RPMI7951 (cell line): ENCODE measurements at regions not wholly inside any gene's neighbourhood (a gene's known extent, or its start where the extent isn't known, plus 50 kb on each side); places are given as distances from the start of the nearest gene placed in this dataset.
A peak's percentile ranks its signal among the peaks of the same experiment; 100 is the strongest.

ENCODE experiments used
- DNase-seq: peaks from one replicate; pipeline ENCODE4 v3.0.0-alpha.2; 2012; ENCODE audit warnings: low read depth

DNA sequence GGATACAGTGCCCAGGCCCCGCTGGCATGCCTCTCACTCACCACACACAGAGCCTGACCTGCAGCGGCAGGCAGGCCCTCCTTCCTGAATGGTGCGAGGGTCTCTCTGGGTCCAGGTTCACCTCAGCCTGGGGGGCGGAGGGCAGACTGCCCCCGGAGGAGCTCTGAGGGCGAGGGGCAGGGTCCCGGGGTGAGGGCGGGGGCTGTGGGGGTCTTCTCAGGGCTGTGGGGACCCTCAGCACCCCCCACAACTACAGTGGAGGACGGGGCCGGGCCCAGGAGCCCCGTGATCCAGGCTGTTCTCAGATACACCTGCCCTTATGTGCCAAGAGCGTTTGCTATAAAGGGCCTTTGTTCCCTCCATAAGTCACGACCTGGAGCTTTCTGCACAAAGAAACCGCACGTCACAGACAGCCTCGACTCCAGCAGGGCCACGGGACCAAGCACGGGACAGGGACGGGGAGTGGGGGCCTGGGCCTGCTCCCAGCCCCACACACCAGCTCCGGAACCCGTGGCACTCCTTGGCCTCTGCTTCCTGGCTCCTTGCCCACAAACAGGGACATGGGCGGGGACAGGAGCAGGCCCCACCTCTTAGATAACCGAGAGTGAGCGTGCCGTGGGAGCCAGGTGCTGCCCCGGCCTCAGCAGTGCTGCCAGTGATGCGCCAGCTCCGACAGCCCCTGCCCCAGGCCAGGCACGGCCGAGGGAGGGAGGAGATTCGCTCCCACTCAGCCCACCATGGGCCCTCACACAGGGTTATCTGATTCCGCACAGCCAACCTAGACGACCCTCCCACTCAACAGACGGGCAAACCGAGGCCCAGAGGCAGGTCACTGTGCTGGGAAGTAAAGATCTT is 101.9 kb downstream of the RFLNA start:
- no peak for DNase-seq

DNA sequence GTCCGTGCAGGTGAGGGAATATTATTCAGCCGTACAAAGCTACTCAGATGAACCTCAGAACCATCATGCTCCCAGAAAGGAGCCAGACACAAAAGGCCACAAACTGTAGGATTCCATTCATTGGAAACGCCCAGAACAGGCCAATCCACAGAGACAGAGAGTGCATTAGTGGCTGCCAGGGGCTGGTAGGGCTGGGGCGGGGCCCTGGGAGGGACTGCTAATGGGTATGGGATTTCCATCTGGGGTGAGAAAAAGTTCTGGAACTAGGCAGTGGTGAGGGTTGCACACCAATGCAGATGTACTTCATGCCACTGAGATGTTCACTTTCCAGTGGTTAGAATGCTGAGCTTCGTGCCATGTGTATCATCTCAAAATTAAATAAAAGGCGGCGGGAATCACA is 101.1 kb downstream of the RFLNA start:
- no peak for DNase-seq

DNA sequence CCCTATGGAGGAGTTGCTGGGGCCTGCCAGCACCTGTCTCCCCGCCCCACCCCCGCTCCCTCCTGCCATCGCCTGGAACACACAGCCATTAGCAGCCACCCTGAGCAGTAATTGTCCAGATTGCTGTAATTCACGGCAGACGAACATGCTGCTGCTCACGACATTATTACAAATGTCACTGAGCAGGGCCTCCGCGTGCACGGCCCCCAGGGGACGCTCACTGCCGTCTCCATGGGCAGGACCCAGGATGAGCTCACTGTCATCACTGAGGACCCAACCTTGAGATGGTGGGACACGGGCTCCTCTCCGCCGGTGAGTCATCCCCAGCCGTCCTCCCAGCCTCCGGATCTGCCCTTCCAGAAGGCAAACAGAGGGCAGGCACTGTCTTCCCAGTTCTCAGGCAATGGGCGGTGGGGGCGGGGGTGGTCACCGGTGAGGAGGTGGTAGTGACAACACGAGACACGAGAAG is 100.4 kb downstream of the RFLNA start:
- DNase-seq = peak; percentile 48

DNA sequence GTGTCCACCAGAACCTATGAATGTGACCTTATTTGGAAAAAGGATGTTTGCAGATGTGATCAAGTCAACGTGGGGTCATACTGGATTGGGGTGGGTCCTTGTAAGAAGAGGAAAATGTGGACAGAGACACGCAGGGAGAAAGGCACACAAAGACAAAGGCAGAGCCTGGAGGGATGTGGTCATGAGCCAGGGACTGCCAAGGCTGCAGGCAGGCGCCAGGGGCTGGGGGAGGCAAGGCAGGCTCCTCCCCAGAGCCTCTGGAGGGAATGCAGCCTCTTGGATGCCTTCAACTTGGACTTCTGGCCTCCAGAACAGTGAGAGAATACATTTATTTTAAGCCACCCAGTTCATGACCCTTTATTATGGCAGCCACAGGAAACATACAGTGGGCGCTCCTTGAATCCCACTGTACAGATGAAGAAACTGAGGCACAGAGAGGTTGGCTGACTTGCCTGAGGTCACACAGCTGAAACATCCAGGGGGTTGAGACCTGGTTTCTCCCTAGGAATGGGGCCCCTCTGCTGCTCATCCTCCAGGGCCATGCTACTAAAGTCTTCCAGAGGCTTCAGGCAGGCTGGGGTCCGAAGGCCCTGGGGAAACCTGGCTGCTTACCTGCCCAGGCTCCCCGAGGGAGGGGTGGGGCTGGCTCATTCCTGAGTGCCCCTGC is 99.7 kb downstream of the RFLNA start:
- DNase-seq = peak; percentile 37

DNA sequence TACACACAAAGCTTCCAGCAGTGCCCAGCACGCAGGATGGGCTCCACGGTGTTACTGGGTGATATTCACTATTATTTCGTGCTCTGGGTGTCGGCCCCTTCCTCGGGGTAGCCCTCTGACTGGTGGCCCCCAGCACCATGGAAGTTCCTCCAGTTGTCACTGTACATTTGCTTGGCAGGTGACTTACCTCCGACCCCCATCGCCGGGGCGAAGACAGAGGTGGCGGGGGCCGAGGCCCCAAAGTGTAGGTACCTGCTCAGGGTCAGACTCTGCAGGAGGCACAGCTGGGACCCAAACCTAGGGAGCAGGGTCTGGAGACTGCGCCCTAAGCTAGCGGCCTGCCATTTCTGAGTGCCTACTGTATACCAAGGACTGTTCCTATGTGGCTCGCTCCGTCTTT is 98.9 kb downstream of the RFLNA start:
- no peak for DNase-seq

DNA sequence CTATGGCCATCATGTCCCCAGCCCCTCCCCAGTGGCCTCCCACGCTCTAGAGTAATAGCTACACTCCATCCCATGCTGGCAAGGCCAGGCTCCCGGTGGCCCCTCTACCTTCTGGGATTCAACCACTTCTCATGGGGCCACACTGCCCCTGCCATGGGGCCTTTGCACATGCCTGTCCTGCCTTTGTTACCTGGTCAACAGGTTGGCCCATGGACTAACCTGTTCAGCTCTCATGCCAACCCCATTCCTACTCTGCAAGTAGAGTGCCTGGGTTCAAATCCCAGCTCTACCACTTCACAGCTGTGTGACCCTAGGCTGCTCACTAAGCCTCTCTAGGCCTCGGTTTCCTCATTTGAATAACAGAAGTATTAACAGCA is 98.5 kb downstream of the RFLNA start:
- DNase-seq = no peak

DNA sequence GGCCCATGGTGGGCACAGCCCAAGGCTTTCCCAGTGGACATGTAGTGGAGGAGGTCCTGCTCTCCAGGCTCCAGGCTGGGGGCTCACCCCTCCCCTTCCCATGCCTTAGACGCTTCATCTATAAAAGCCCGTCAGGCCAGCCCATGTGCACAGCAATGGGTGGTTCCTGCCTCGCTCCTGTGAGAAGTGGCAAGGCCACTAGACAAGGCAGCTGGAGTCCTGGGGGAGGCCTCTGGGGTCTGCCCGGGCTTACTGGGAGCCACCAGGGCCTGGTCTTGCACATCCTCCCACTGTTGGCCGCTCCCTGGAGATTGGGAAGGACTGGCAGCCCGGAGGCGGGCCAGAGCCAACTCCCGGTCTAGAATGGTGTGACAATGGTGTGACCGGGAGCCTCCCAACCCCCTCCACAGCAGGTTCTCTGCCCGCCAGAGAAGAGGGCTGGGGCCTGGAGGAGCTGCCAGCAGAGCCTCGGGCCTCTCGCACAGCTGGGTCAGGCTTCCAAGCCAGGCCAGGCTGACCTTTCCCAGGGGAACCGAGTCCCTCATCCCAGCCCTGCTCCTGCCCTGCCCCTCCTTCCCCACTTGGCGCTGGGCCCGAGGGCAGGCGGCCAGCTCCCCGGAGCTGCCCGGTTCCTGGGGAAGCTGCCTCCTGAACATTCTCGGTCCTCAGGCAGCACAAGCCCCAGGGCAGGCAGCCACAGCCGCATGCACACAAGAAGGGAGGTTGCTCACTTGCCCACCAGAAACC is 97.9 kb downstream of the RFLNA start:
- peak; percentile 96 for DNase-seq

DNA sequence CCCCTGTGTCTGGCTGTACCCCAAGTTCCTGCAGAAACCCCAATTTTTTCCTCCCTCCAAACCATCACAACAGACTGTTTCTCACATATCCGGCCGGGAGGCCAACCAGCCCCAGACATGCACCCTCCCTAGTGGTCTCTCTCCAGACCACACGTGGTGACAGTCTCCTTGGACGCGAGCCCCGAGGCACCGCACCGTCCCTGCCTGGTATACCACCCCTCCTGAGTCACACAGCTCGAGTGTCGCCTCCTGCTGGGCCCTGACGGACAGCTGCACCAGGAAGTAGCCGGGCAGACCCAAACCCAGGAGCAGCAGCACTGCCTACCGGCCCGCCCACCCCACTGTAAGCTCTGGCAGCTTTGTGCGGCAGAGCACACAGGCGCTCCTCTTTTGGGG is 97.4 kb downstream of the RFLNA start:
- DNase-seq = peak; percentile 79

DNA sequence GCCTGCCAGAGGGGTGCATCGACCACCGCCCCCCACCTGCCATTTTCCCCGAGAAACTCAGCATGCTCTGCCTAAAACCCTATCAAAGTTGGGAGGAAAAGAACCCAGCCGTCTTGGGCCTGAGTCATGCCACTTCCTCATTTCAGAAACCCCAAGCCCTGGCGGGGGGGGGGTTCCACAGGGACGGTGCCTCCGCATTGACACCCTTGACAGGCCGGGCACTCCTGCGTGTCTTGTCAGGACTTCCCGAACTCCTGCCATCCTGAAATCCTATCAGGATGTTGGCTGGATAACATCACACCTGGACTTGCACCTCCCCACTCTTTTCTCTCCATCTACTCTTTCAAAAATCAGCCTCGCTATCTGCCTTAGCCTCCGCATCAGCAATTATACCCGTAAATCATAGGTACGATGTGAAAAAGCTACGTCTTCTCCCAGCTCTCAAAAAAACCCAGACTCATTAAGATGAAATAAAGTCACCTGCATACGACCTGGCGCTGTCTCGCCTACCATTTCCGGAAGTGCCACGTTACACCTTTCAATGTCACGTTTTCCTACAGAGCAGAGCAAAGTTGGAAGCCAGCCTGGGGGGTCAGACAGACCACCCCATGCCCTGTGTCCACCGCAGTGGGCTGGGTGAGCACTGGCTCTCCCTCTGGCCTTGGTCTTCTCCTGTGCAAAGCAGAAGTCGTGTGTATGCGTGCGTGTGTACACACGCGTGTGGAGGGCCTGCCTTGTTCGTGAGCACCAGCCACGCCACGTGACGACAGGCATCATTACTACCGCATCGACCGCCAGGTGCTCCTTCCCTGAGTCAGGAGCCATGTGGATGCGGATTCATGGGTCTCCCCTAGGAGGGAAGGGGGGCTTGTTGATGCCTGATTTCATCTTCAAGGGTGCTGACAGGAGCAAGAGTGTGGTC is 96.7 kb downstream of the RFLNA start:
- DNase-seq = peak; percentile 78

DNA sequence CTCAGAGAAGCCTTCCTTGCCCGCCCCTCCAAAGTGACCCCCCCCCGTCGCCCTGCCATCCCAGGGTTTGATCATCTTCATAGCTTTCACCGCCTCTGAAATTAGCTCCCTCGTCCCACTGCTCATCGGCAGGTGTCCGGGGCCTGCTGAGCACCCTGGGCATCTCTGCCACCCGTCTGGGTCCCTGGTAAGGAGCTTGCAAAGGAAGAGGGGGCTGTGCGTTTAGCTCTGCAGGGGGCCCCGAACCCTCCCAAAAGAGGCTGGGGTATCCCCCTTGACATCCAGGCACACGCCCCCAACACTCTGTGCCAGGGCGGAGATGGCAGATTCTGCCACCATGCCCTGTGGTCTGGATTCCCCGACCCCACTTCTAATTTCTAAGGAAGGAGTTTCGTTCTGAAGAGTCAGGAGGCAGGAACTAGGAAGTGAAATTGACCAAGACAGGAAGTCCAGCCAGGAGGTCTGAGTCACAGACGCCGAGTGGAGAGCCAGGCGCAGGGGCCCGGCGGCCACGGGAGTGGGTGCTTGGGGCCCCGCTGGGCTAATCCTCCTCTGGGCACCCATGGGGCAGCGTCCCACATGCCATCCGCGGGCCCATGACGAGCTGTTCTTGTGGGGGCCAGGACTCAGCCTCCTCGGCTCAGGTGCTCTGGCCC is 95.7 kb downstream of the RFLNA start:
- peak; percentile 82 for DNase-seq

DNA sequence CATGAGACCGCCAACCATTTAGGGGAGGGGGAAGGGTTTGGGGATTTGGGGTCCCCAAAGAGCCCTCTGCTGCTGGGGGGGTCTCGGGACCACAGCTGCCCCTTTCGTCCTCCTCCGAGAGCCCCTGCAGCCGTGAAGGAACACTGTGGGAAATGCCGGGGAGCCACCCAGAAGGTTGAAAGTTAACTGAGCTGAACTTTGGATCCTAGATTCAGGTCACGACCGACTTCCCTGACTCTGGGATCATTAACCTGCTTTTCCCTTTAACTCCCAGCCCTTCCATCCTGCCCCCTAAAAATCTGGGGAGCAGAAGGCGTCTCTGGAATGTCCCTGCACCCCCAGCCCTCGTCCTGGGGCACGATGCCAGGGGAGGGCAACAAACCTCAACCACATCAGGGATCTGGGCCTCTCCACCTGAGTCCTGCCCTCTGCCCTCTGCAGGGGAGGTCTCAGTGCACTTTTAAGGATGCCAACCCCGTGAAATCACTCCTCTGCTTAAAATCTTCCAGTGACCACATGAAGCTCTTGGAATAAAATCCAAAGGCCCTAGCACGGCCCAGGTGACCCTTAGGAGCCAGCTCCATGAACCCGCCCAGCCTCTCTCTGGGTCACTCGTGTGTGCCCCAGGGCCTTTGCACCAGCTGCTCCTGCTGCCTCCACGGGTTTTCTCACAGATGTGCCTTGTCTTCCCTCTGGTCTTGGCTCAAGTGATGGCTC is 95.0 kb downstream of the RFLNA start:
- no peak for DNase-seq

DNA sequence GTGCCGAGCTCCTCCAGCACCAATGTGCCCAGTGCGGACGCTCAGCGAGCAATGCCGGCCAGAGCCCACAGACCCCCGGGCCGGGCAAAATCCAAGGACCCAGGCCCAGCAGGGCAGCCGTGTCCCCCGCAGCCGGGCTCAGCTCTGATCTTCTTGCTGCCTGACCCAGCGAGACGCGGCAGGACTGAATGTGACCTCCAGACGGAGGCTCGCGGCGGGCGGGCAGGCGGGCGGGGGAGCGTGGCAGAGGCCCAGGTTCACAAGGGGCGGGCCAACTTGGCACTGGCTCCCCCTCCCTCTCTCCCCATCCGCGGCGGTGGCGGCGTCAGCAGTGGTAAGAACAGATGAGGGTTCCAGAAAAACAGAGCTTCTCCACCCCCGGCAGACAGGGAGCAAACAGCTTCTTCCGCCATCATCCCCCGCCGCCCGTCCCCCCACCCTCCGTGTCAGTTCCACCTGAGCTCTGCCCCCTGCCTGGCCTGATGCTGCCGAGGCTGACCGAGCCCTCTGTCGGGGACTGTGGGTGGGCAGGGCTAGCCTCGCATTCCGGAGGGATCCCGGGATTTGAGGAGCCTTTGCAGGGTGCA is 94.3 kb downstream of the RFLNA start:
- peak; percentile 73 for DNase-seq

DNA sequence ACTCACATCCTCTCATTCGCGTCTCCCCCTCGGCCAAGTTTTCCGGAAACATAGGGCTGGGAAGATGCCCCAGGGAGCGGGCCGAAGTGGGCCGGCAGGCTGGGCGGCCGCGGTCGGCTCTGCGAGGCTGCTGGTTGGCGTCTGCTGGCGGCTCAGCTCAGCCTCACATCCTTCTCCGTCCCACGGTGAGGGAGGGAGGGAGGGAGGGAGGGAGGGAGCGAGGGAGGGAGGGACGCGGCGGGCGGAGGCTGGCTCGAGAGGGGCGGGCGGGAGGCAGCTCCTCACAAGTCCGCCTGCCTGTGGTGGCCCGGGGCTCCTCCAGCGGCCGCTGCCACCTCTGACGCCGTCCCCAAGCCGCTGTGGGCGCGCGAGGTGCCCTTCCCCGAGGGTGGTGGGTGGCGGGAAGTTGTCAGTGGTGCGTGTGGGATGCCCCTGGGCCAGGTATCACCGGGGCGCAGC is 93.8 kb downstream of the RFLNA start:
- peak; percentile 78 for DNase-seq

DNA sequence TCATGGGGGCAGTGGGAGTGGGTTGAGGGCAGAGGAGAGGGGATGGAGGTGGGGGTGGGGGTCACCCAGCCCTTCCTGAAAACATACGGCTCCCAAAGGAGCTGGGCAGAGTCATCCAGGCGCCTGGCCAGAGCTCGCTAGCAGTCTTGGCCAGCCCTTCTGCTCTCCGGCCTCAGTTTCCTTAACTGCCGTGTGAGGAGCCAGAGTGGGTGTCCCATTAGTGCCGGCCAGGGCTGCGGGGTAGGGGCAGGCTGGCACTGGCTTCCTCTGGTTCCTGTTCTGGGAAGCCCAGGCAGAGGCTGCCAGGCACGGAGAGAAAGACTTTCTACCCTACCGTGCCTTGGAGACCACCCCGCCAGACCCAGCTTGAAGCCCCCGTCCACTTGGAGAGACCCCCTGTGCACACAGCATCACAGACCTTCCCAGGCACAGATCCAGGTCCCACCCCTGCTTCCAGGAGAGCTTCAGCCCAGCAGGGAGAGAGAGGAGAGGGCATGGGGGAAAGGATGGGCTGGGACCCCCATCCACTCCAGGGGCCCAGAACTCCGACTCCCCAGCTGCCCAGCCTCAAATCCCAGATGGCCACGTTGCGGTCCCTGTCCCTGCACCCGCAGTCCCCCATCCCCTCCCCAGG is 93.3 kb downstream of the RFLNA start:
- no peak for DNase-seq

DNA sequence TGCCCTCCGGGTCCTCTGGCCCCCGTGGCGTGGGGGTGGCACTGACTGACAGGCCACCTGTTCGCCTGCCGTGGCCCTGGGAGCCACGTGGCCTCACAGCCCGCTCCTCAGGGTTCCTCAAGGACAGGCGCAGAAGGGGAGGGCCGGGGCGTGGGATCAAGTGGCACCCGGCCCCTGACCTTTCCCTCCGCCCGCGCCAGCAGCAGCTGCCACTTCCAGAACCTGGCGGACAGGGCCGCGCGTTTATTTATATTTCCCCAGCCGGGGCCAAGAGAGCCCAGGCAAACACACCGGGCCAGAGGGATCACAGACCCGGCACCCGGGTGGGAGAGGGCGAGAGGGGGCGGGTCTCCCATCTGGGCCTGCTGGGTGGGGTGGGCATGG is 92.6 kb downstream of the RFLNA start:
- DNase-seq = no peak

DNA sequence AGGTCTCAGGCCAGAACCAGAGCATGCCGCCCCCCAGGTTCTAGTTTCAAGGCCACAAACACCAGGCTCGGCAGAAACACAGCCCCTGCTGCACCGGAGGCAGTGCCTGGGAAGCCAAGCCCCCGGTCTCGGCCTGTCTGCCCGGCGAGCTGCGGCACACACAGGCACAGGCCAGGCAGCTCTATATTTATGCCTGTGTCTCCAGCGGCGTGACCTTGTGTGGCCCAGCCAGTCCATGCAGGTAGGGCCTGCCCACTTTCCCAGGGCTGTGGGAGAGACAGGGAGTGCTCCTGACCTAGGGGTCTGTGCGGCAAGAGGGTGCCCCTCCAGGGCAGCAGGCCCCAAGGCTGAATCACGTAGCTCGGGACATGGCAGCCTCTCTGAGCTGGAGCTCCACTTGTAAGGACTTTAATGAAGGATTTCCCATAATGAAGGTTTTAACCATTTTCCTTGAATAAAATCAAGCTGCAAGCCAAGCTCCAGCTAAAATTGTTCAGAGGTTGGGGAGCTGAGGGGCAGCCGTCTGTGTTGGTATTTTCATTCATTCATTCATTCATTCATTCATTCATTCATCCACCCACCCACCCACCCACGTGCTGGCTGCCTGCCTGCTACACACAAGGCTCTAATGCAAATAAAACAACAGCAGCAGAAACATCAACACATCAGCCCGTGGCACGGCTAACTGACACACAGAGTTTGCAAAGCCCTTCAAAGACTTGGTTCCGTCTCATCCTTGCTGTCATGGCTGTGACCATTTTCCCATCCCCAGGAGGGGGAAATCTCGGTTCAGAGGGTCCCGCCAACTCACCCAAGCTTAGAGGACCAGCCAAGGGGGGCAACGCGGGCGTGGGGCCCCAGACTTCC is 92.0 kb downstream of the RFLNA start:
- no peak for DNase-seq

DNA sequence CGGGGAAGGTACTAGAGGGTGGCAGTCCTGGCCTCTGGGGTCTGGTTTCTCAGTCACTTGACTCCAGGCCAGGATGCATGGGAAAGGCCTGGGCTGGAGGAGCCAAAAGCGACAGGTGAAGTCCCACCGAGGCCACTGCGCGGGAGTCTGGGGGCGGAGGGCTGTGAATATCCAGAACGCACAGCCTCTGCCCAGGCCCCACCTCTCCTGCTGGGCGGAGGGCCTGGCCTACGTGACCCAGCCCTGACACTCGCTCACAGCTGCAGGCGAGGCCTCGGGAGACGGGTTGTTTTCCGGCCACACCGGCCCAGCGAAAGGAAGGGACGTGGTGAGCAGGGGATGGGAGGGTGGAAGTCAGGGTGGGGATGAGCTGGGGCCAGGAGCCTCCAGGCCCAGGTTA is 91.2 kb downstream of the RFLNA start:
- no peak for DNase-seq

DNA sequence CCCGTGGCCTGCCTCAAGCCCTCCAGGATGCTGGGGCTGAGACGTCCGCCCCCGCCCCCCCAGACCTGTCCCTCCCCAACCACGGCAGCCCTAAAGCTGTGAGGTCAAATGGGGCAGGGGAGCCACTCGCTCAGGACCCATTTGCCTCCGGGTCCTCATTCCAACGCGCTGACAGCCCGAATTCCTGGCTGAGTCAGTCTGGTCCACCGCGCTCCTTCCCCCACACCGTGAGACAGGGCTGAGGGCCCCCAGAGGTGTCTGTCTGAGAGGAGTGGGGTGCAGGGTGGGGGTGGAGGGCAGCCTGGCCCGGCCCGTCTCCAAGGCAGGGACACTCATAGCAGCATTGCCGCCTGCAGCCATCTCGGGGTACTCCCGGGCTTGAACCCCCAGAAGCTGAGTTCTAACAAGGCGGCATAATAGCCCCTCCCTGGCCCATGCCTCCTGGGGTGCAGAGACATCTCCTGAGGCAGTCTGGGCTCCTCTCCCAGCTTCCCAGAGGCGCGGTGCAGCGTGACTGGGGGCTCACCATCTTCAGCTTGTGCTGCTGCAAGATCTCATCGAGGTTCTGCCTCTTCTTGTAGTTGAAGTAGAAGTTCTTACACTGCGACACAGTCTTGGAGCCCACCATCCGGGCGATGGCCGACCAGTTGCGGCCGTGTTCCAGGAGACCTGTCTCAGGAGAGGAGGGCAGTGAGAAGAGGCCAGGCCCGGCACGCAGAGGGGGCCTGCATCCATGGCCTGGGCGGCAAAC is 90.5 kb downstream of the RFLNA start:
- DNase-seq = peak; percentile 86
